CD14-positive monocyte (primary cell): ENCODE measurements at regions not wholly inside any gene's neighbourhood (a gene's known extent, or its start where the extent isn't known, plus 50 kb on each side); places are given as distances from the start of the nearest gene placed in this dataset.

Experiments used
- DNase-seq, 3 donors: peaks; one replicate each; pipeline ENCODE4 v3.0.0-alpha.2; 2011 to 2022
- H2AFZ ChIP-seq: 2 replicates; pipeline ENCODE4 v1.6.0; 2012; ENCODE audit warnings: mild to moderate bottlenecking, low read depth, low read length, inconsistent platforms; ENCODE audit not compliant: insufficient read depth, poor library complexity, severe bottlenecking
- H3K27ac ChIP-seq, 2 donors: 1 replicate in 1 of 2; 2 replicates in 1 of 2; pipeline ENCODE4 v1.5.1; 2012 to 2013; ENCODE audit warnings: low read length in 2 of 2, control low read depth in 1 of 2, inconsistent platforms in 1 of 2, low read depth in 1 of 2, mild to moderate bottlenecking in 1 of 2
- H3K27me3 ChIP-seq, 2 donors: one replicate each; pipeline versions ENCODE4 v1.6.0 to v1.6.1; 2011 to 2013; ENCODE audit warnings: low read length in 2 of 2; ENCODE audit not compliant: control insufficient read depth in 2 of 2, insufficient read depth in 2 of 2
- H3K36me3 ChIP-seq, 2 donors: replicated peaks in 1 of 2; 1 replicate in 1 of 2; 2 replicates in 1 of 2; pipeline versions ENCODE4 v1.5.1 to v1.6.1; 2012 to 2013; ENCODE audit warnings: low read length in 2 of 2, control low read depth in 1 of 2, inconsistent platforms in 1 of 2, mild to moderate bottlenecking in 1 of 2; ENCODE audit not compliant: insufficient read depth in 2 of 2, control insufficient read depth in 1 of 2
- H3K4me1 ChIP-seq, 2 donors: 1 replicate in 1 of 2; 2 replicates in 1 of 2; pipeline versions ENCODE4 v1.5.1 to v1.6.1; 2012 to 2013; ENCODE audit warnings: low read length in 2 of 2, control low read depth in 1 of 2, inconsistent platforms in 1 of 2, mild to moderate bottlenecking in 1 of 2, moderate library complexity in 1 of 2; ENCODE audit not compliant: insufficient read depth in 2 of 2, control insufficient read depth in 1 of 2
- H3K4me2 ChIP-seq: replicated peaks from 2 replicates; pipeline ENCODE3; 2012; ENCODE audit warnings: low read length, moderate library complexity, mild to moderate bottlenecking; ENCODE audit not compliant: poor library complexity, severe bottlenecking; ENCODE audit errors: extremely low read depth
- H3K4me3 ChIP-seq, 3 experiments: fragments of 200-600 bp in 1 of 3; sonication (generic) in 1 of 3; replicated peaks in 1 of 3; 1 replicate in 2 of 3; 2 replicates in 1 of 3; pipeline ENCODE4 v1.5.1; 2011 to 2013; ENCODE audit warnings: low read length in 3 of 3, mild to moderate bottlenecking in 3 of 3, control low read depth in 2 of 3, low read depth in 2 of 3, inconsistent platforms in 1 of 3, moderate library complexity in 1 of 3
- H3K79me2 ChIP-seq: 2 replicates; pipeline ENCODE4 v1.6.0; 2012; ENCODE audit warnings: mild to moderate bottlenecking, control low read depth, inconsistent platforms, low read length, moderate library complexity; ENCODE audit not compliant: insufficient read depth
- H3K9ac ChIP-seq: 2 replicates; pipeline ENCODE4 v1.6.0; 2017; ENCODE audit warnings: low read length, mild to moderate bottlenecking; ENCODE audit not compliant: insufficient read depth, poor library complexity, severe bottlenecking
- H3K9me3 ChIP-seq, 2 donors: replicated peaks in 1 of 2; 1 replicate in 1 of 2; 2 replicates in 1 of 2; pipeline versions ENCODE4 v1.5.1 to v1.6.1; 2012 to 2013; ENCODE audit warnings: low read length in 2 of 2, control low read depth in 1 of 2; ENCODE audit not compliant: control insufficient read depth in 1 of 2, insufficient read depth in 1 of 2
- H4K20me1 ChIP-seq: 2 replicates; pipeline ENCODE4 v1.6.0; 2012; ENCODE audit warnings: mild to moderate bottlenecking, low read length, control low read depth, moderate library complexity; ENCODE audit not compliant: insufficient read depth
- H3K27ac Mint-ChIP-seq, 7 donors: one replicate each; pipeline ENCODE4 v1.8.0; 2020; ENCODE audit warnings: mild to moderate bottlenecking in 7 of 7, mixed read lengths in 7 of 7, moderate library complexity in 6 of 7, inconsistent platforms in 2 of 7
- H3K27me3 Mint-ChIP-seq, 3 donors: one replicate each; pipeline ENCODE4 v1.8.0; 2021 to 2022; ENCODE audit warnings: low read depth in 3 of 3, mild to moderate bottlenecking in 3 of 3, mixed read lengths in 3 of 3, moderate library complexity in 3 of 3, inconsistent platforms in 1 of 3
- H3K36me3 Mint-ChIP-seq, 2 donors: one replicate each; pipeline ENCODE4 v1.8.0; 2020; ENCODE audit warnings: mixed read lengths in 2 of 2, inconsistent platforms in 1 of 2, mild to moderate bottlenecking in 1 of 2
- H3K4me1 Mint-ChIP-seq: one replicate; pipeline ENCODE4 v1.8.0; 2020; ENCODE audit warnings: mild to moderate bottlenecking, mixed read lengths
- H3K4me3 Mint-ChIP-seq, 2 donors: one replicate each; pipeline ENCODE4 v1.8.0; 2020; ENCODE audit warnings: mild to moderate bottlenecking in 2 of 2, mixed read lengths in 2 of 2, moderate library complexity in 1 of 2
- H3K9me3 Mint-ChIP-seq, 7 donors: one replicate each; pipeline ENCODE4 v1.8.0; 2020 to 2022; ENCODE audit warnings: mixed read lengths in 7 of 7, mild to moderate bottlenecking in 6 of 7, moderate library complexity in 6 of 7, inconsistent platforms in 2 of 7
- WGBS: methylation state at CpG from one replicate; pipeline ENCODE4 v1.1.5; 2013; ENCODE audit warnings: missing lambda C conversion rate; ENCODE audit not compliant: insufficient coverage; 5-methylcytosine and 5-hydroxymethylcytosine counted together
- intact Hi-C, 2 donors: fragments of 100-400 bp; cut with micrococcal nuclease; formaldehyde crosslinking; loops; one replicate each; pipeline versions ENCODE4 v1.15.0 to v1.15.1; 2023
- TF ChIP-seq, protein P1 (sequence below): fragments of 200-600 bp; IDR thresholded peaks from one replicate; pipeline ENCODE4 v1.8.0; 2022; ENCODE audit warnings: antibody characterized with exemption, mild to moderate bottlenecking

DNA sequence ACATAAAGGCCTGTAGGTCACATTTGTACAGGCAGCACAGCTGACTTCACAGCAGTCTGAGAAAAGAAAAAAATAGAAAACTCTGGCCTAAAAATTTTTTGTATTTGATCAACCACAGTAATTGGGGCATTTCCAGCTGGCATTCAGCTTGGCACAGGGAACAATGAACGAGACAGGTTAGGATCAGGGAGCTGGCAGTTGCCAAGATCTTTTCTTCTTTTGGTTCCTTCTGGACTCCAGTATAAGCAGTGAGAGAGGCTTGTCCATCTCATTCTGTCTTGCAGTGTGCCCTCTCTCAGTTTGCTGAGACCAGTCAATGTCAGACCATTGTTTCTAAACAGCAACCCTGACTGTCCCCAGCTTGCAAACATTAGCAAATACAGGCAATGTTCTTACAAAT lies 601.1 kb downstream of the TLR4 start:
- Histone ChIP-seq H4K20me1 (no peaks in the 10 kb centered on the region), H2AFZ (no peak overlapping the region), H3K4me1 (no peaks in the 10 kb centered on the region), H3K36me3 (no peaks in the 10 kb centered on the region), H3K4me3 (no peak overlapping the region), H3K27ac (no peak overlapping the region), H3K79me2 (no peaks in the 10 kb centered on the region), H3K9me3 (no peaks in the 10 kb centered on the region), H3K9ac (no peak overlapping the region), H3K4me2 (no peak overlapping the region), H3K27me3 (no peaks in the 10 kb centered on the region)
- no peak for DNase-seq
- intact Hi-C loops, result no loop called here
- WGBS, result 88% methylated on average over 1 of the region's 1 CpG
- Mint-ChIP-seq H3K9me3 (peaks cover 0 to 3% (median 0%) of the 10 kb centered on the region in 7 donors), H3K4me1 (no peaks in the 10 kb centered on the region), H3K27me3 (no peaks in the 10 kb centered on the region), H3K36me3 (no peaks in the 10 kb centered on the region), H3K27ac (no peak overlapping the region), H3K4me3 (no peak overlapping the region)
- TF ChIP-seq, protein P1, sequence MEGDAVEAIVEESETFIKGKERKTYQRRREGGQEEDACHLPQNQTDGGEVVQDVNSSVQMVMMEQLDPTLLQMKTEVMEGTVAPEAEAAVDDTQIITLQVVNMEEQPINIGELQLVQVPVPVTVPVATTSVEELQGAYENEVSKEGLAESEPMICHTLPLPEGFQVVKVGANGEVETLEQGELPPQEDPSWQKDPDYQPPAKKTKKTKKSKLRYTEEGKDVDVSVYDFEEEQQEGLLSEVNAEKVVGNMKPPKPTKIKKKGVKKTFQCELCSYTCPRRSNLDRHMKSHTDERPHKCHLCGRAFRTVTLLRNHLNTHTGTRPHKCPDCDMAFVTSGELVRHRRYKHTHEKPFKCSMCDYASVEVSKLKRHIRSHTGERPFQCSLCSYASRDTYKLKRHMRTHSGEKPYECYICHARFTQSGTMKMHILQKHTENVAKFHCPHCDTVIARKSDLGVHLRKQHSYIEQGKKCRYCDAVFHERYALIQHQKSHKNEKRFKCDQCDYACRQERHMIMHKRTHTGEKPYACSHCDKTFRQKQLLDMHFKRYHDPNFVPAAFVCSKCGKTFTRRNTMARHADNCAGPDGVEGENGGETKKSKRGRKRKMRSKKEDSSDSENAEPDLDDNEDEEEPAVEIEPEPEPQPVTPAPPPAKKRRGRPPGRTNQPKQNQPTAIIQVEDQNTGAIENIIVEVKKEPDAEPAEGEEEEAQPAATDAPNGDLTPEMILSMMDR, result no peak

DNA sequence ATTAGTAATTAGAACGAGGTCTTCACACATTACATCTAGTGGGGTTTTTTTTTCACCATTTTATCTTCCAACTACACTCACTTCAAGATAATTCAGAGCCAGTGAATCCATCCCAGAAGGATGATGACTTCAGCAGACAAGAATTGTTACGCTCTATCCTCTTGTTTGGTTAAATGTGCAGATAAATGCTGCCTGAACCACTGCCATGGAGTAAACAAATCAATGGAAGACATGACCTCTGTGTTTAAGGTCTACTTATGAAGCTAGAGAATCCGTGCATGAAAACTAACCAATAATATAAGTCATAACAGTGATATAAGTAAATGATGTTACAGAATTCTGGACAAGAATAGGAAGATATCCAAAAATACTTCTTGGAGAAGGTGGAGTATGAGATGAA lies 602.6 kb downstream of the TLR4 start:
- WGBS, result no CpG with 5 or more reads among the region's 3 CpGs
- Mint-ChIP-seq H3K27ac (no peak overlapping the region), H3K27me3 (no peaks in the 10 kb centered on the region), H3K4me1 (no peaks in the 10 kb centered on the region), H3K9me3 (peaks cover 0 to 3% (median 0%) of the 10 kb centered on the region in 7 donors), H3K36me3 (no peaks in the 10 kb centered on the region), H3K4me3 (no peak overlapping the region)
- Histone ChIP-seq H4K20me1 (no peaks in the 10 kb centered on the region), H3K4me3 (no peak overlapping the region), H3K27me3 (no peaks in the 10 kb centered on the region), H3K4me2 (no peak overlapping the region), H3K27ac (no peak overlapping the region), H3K36me3 (no peaks in the 10 kb centered on the region), H3K4me1 (no peaks in the 10 kb centered on the region), H2AFZ (no peak overlapping the region), H3K9ac (no peak overlapping the region), H3K79me2 (no peaks in the 10 kb centered on the region), H3K9me3 (no peaks in the 10 kb centered on the region)
- TF ChIP-seq, protein P1, result no peak
- intact Hi-C loops, result no loop called here
- no peak for DNase-seq
